NCI-H2171 treated with DMSO at 0.1 percent for 48 hours (cell line): ENCODE measurements at regions not wholly inside any gene's neighbourhood (a gene's known extent, or its start where the extent isn't known, plus 50 kb on each side); places are given as distances from the start of the nearest gene placed in this dataset.
A peak's percentile ranks its signal among the peaks of the same experiment; 100 is the strongest.

Experiments
- DNase-seq: peaks from one replicate; lab custom pipeline; 2025; lab: John Stamatoyannopoulos, UW

- no peak for DNase-seq
Measured at GRCh38 chr2:220913384-220913783, 658.7 kb downstream of the EPHA4 start.

- DNase-seq, result peak; percentile 21
Measured at GRCh38 chr2:220915092-220915623, 656.9 kb downstream of the EPHA4 start.

- no peak for DNase-seq
Measured at GRCh38 chr2:220916931-220917330, 655.2 kb downstream of the EPHA4 start.

- DNase-seq, result no peak
Measured at GRCh38 chr2:220930271-220931076, 641.6 kb downstream of the EPHA4 start.

- no peak for DNase-seq
Measured at GRCh38 chr2:220931491-220931890, 640.6 kb downstream of the EPHA4 start.

- DNase-seq, result no peak
Measured at GRCh38 chr2:220932041-220932440, 640.1 kb downstream of the EPHA4 start.

GRCh38 chr2:220935789-220936321, 636.2 kb downstream of the EPHA4 start:
- no peak for DNase-seq

GRCh38 chr2:220936641-220937197, 635.4 kb downstream of the EPHA4 start:
- DNase-seq, result no peak

GRCh38 chr2:220937245-220937644, 634.9 kb downstream of the EPHA4 start:
- no peak for DNase-seq

GRCh38 chr2:220940646-220941045, 631.5 kb downstream of the EPHA4 start:
- DNase-seq, result no peak

- DNase-seq, result no peak
Measured at GRCh38 chr2:220941683-220942082, 630.4 kb downstream of the EPHA4 start.

GRCh38 chr2:220946552-220946951, 625.6 kb downstream of the EPHA4 start:
- DNase-seq, result no peak

GRCh38 chr2:220948579-220948978, 623.5 kb downstream of the EPHA4 start:
- no peak for DNase-seq

GRCh38 chr2:220949466-220949865, 622.6 kb downstream of the EPHA4 start:
- DNase-seq, result peak; percentile 67

GRCh38 chr2:220955776-220956175, 616.3 kb downstream of the EPHA4 start:
- DNase-seq, result no peak

- no peak for DNase-seq
Measured at GRCh38 chr2:220956429-220956828, 615.7 kb downstream of the EPHA4 start.

- no peak for DNase-seq
Measured at GRCh38 chr2:220959391-220959802, 612.7 kb downstream of the EPHA4 start.

- DNase-seq, result no peak
Measured at GRCh38 chr2:220961143-220961860, 610.8 kb downstream of the EPHA4 start.

GRCh38 chr2:220962556-220962955, 609.5 kb downstream of the EPHA4 start:
- DNase-seq, result no peak

GRCh38 chr2:220963076-220963475, 609.0 kb downstream of the EPHA4 start:
- DNase-seq, result no peak

- DNase-seq, result no peak
Measured at GRCh38 chr2:220963930-220964329, 608.2 kb downstream of the EPHA4 start.

GRCh38 chr2:220966636-220967035, 605.5 kb downstream of the EPHA4 start:
- no peak for DNase-seq

GRCh38 chr2:220969348-220969747, 602.8 kb downstream of the EPHA4 start:
- no peak for DNase-seq
